ENCODE measurements at regions not wholly inside any gene's neighbourhood (a gene's known extent, or its start where the extent isn't known, plus 50 kb on each side); places are given as distances from the start of the nearest gene placed in this dataset.
"Not testable (repeated sequence)": the region's sequence is repeated elsewhere in the genome, so short reads cannot be mapped to it uniquely, and the experiment has no call there.

GRCh38 chr1:193471981-193472380 lies 285.6 kb upstream of the B3GALT2 start:
- H3K36me3 ChIP-seq = no peaks in the 10 kb centered on the region
- no peaks in the 10 kb centered on the region for H3K27me3 ChIP-seq (replicated peaks)
- DNase-seq (ENCODE audit: low read depth in 1 of 2, low spot score in 2 of 2) = no peak
- H3K4me1 ChIP-seq (replicated peaks) = no peaks in the 10 kb centered on the region
- H3K27ac ChIP-seq = no peak overlapping the region
- no peaks in the 10 kb centered on the region for H3K9me3 ChIP-seq (replicated peaks)
- H3K4me3 ChIP-seq = no peak overlapping the region

- Histone ChIP-seq H3K27ac (no peak overlapping the region), H3K4me3 (no peak overlapping the region), H3K4me1 (replicated peaks) (no peaks in the 10 kb centered on the region), H3K36me3 (no peaks in the 10 kb centered on the region), H3K9me3 (replicated peaks) (no peaks in the 10 kb centered on the region), H3K27me3 (replicated peaks) (no peaks in the 10 kb centered on the region)
- no peak for DNase-seq (ENCODE audit: low read depth in 1 of 2, low spot score in 2 of 2)
Measured at GRCh38 chr1:193463326-193463932, 277.0 kb upstream of the B3GALT2 start.

GRCh38 chr1:193462629-193463320 lies 276.4 kb upstream of the B3GALT2 start:
- Histone ChIP-seq H3K4me3 (no peak overlapping the region), H3K27ac (no peak overlapping the region), H3K9me3 (replicated peaks) (no peaks in the 10 kb centered on the region), H3K27me3 (replicated peaks) (no peaks in the 10 kb centered on the region), H3K4me1 (replicated peaks) (no peaks in the 10 kb centered on the region), H3K36me3 (no peaks in the 10 kb centered on the region)
- no peak for DNase-seq (ENCODE audit: low read depth in 1 of 2, low spot score in 2 of 2)

- H3K9me3 ChIP-seq (replicated peaks) = no peaks in the 10 kb centered on the region
Measured at GRCh38 chr1:193458628-193459027, 272.2 kb upstream of the B3GALT2 start.

GRCh38 chr1:193457676-193458075 lies 271.3 kb upstream of the B3GALT2 start:
- Histone ChIP-seq H3K27ac (no peak overlapping the region), H3K27me3 (replicated peaks) (no peaks in the 10 kb centered on the region), H3K36me3 (no peaks in the 10 kb centered on the region), H3K4me3 (no peak overlapping the region), H3K9me3 (replicated peaks) (no peaks in the 10 kb centered on the region), H3K4me1 (replicated peaks) (no peaks in the 10 kb centered on the region)
- no peak for DNase-seq (ENCODE audit: low read depth in 1 of 2, low spot score in 2 of 2)

More at GRCh38 chr1:193458628-193459027, 272.2 kb upstream of the B3GALT2 start:
- no peaks in the 10 kb centered on the region for H3K4me1 ChIP-seq (replicated peaks)
- no peak overlapping the region for H3K4me3 ChIP-seq
- H3K36me3 ChIP-seq = no peaks in the 10 kb centered on the region
- no peak for DNase-seq (ENCODE audit: low read depth in 1 of 2, low spot score in 2 of 2)
- no peaks in the 10 kb centered on the region for H3K27me3 ChIP-seq (replicated peaks)
- H3K27ac ChIP-seq = no peak overlapping the region

- no peak for DNase-seq (ENCODE audit: low read depth in 1 of 2, low spot score in 2 of 2)
Measured at GRCh38 chr1:193456811-193457280, 270.4 kb upstream of the B3GALT2 start.

GRCh38 chr1:193451606-193452005 lies 265.2 kb upstream of the B3GALT2 start:
- H3K4me1 ChIP-seq (replicated peaks) = no peaks in the 10 kb centered on the region
- DNase-seq (ENCODE audit: low read depth in 1 of 2, low spot score in 2 of 2) = no peak
- no peaks in the 10 kb centered on the region for H3K27me3 ChIP-seq (replicated peaks)
- H3K27ac ChIP-seq = no peak overlapping the region
- no peaks in the 10 kb centered on the region for H3K9me3 ChIP-seq (replicated peaks)
- no peaks in the 10 kb centered on the region for H3K36me3 ChIP-seq
- H3K4me3 ChIP-seq = no peak overlapping the region

More at GRCh38 chr1:193456811-193457280, 270.4 kb upstream of the B3GALT2 start:
- Histone ChIP-seq H3K27me3 (replicated peaks) (no peaks in the 10 kb centered on the region), H3K4me1 (replicated peaks) (no peaks in the 10 kb centered on the region), H3K9me3 (replicated peaks) (no peaks in the 10 kb centered on the region), H3K4me3 (no peak overlapping the region), H3K36me3 (no peaks in the 10 kb centered on the region), H3K27ac (no peak overlapping the region)

- H3K4me1 ChIP-seq (replicated peaks) = no peaks in the 10 kb centered on the region
- H3K27ac ChIP-seq = no peak overlapping the region
- H3K4me3 ChIP-seq = no peak overlapping the region
- no peaks in the 10 kb centered on the region for H3K27me3 ChIP-seq (replicated peaks)
- H3K36me3 ChIP-seq = no peaks in the 10 kb centered on the region
- H3K9me3 ChIP-seq (replicated peaks) = no peaks in the 10 kb centered on the region
- DNase-seq (ENCODE audit: low read depth in 1 of 2, low spot score in 2 of 2) = no peak
Measured at GRCh38 chr1:193451001-193451400, 264.6 kb upstream of the B3GALT2 start.

GRCh38 chr1:193448682-193449461 lies 262.5 kb upstream of the B3GALT2 start:
- H3K4me3 ChIP-seq = no peak overlapping the region
- H3K4me1 ChIP-seq (replicated peaks) = no peaks in the 10 kb centered on the region
- no peak overlapping the region for H3K27ac ChIP-seq
- no peaks in the 10 kb centered on the region for H3K36me3 ChIP-seq
- H3K9me3 ChIP-seq (replicated peaks) = no peaks in the 10 kb centered on the region
- no peak for DNase-seq (ENCODE audit: low read depth in 1 of 2, low spot score in 2 of 2)
- no peaks in the 10 kb centered on the region for H3K27me3 ChIP-seq (replicated peaks)

GRCh38 chr1:193443886-193444285 lies 257.5 kb upstream of the B3GALT2 start:
- H3K27ac ChIP-seq = no peak overlapping the region
- H3K4me3 ChIP-seq = no peak overlapping the region
- no peaks in the 10 kb centered on the region for H3K27me3 ChIP-seq (replicated peaks)
- no peaks in the 10 kb centered on the region for H3K9me3 ChIP-seq (replicated peaks)
- H3K4me1 ChIP-seq (replicated peaks) = no peaks in the 10 kb centered on the region
- no peaks in the 10 kb centered on the region for H3K36me3 ChIP-seq
- no peak for DNase-seq (ENCODE audit: low read depth in 1 of 2, low spot score in 2 of 2)

- no peaks in the 10 kb centered on the region for H3K4me1 ChIP-seq (replicated peaks)
- no peaks in the 10 kb centered on the region for H3K9me3 ChIP-seq (replicated peaks)
- no peak overlapping the region for H3K27ac ChIP-seq
- no peak overlapping the region for H3K4me3 ChIP-seq
- no peaks in the 10 kb centered on the region for H3K27me3 ChIP-seq (replicated peaks)
- DNase-seq (ENCODE audit: low read depth in 1 of 2, low spot score in 2 of 2) = no peak
- no peaks in the 10 kb centered on the region for H3K36me3 ChIP-seq
Measured at GRCh38 chr1:193438771-193439170, 252.4 kb upstream of the B3GALT2 start.

- H3K27me3 ChIP-seq (replicated peaks) = no peaks in the 10 kb centered on the region
- no peaks in the 10 kb centered on the region; the same call in 1 of the 2 replicates for H3K9me3 ChIP-seq (replicated peaks)
- no peaks in the 10 kb centered on the region for H3K4me1 ChIP-seq (replicated peaks)
- no peak overlapping the region for H3K4me3 ChIP-seq
- no peak for DNase-seq (ENCODE audit: low read depth in 1 of 2, low spot score in 2 of 2)
- H3K36me3 ChIP-seq = no peaks in the 10 kb centered on the region
- H3K27ac ChIP-seq = no peak overlapping the region
Measured at GRCh38 chr1:193438312-193438711, 251.9 kb upstream of the B3GALT2 start.

GRCh38 chr1:193437785-193438184 lies 251.4 kb upstream of the B3GALT2 start:
- Histone ChIP-seq H3K27ac (no peak overlapping the region), H3K4me1 (replicated peaks) (no peaks in the 10 kb centered on the region), H3K9me3 (replicated peaks) (no peaks in the 10 kb centered on the region; the same call in 1 of the 2 replicates), H3K4me3 (no peak overlapping the region), H3K36me3 (no peaks in the 10 kb centered on the region), H3K27me3 (replicated peaks) (no peaks in the 10 kb centered on the region)
- DNase-seq (ENCODE audit: low read depth in 1 of 2, low spot score in 2 of 2) = no peak

- not testable (repeated sequence) for H3K36me3 ChIP-seq; DNase-seq (ENCODE audit: low read depth in 1 of 2, low spot score in 2 of 2); H3K27ac ChIP-seq
Measured at GRCh38 chr1:193437333-193437732, 250.9 kb upstream of the B3GALT2 start.

More at GRCh38 chr1:193437333-193437732, 250.9 kb upstream of the B3GALT2 start:
- H3K9me3 ChIP-seq (replicated peaks); H3K27me3 ChIP-seq (replicated peaks); H3K4me3 ChIP-seq; H3K4me1 ChIP-seq (replicated peaks): not testable (repeated sequence)

All from SJSA1 (cell line).